Muscle of leg (tissue), 3 donors: ENCODE measurements at regions not wholly inside any gene's neighbourhood (a gene's known extent, or its start where the extent isn't known, plus 50 kb on each side); places are given as distances from the start of the nearest gene placed in this dataset.
A peak's percentile ranks its signal among the peaks of the same experiment; 100 is the strongest.

Experiments
- DNase-seq: peaks from one replicate; pipeline ENCODE4 v3.0.0; 2013
- H3K27ac ChIP-seq: one replicate; pipeline ENCODE4 v1.5.1; 2013; ENCODE audit warnings: mild to moderate bottlenecking, low read length, control low read depth
- H3K27me3 ChIP-seq: one replicate; pipeline ENCODE4 v1.6.1; 2013; ENCODE audit warnings: low read length; ENCODE audit not compliant: control insufficient read depth, insufficient read depth
- H3K36me3 ChIP-seq: one replicate; pipeline ENCODE4 v1.6.1; 2013; ENCODE audit warnings: low read length; ENCODE audit not compliant: control insufficient read depth, insufficient read depth
- H3K4me1 ChIP-seq: one replicate; pipeline ENCODE4 v1.6.1; 2013; ENCODE audit warnings: low read length; ENCODE audit not compliant: control insufficient read depth, insufficient read depth
- H3K4me3 ChIP-seq: one replicate; pipeline ENCODE4 v1.5.1; 2013; ENCODE audit warnings: low read length, control low read depth
- H3K9me3 ChIP-seq: replicated peaks from 2 replicates; pipeline ENCODE4 v1.6.1; 2013; ENCODE audit warnings: low read depth, low read length; ENCODE audit not compliant: control insufficient read depth
- WGBS: methylation state at CpG from one replicate; pipeline ENCODE4 v1.1.5; 2013; ENCODE audit warnings: missing lambda C conversion rate; ENCODE audit not compliant: insufficient coverage; 5-methylcytosine and 5-hydroxymethylcytosine counted together

DNA sequence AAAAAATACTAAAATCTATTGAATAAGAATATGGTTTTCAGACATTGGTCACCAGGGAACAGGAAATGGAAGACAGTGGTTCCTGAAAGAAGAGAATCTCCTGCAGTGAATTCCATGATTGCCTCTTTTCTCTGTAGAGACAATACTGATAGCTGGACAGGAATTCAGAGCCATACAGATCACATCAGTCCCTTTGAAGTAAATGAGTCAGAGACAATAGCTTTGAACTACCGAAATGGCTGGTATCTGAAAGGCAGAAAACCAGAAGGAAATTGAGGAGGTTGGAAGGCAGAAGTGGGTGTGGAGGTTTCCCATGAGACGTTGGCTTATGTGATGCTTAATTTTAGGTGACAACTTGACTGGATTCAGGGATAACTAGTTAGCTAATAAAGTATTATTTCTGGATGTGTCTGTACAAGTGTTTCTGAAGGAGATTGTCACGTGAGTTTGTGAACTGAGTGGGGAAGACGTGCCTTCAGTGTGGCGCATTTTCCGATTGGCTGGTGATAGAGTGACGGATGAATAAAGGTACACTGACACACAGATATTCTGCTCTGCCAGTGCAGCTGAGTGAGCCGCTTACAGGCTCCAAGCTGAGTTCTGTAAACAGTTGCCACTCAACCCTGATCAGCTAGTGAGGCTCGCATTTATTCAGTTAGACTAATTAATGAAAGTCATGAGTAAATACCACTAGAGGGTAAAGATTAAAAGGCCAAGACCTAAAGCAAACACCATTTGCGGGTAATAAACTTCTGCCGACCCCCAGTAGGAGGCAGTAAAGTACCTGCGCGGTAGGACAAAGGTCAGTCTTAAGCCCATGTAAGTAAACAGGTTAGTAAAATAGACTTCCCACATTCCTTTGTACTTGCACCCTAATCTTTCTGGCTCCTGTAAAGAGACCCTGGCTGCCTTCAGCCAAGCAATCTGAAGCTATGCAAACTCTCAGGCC is 1298.6 kb downstream of the SI start:
- WGBS, result 82% methylated on average over 9 of the region's 13 CpGs
- no peak overlapping the region for H3K4me3 ChIP-seq
- no peaks in the 10 kb centered on the region for H3K36me3 ChIP-seq
- no peak overlapping the region for H3K27ac ChIP-seq
- no peak for DNase-seq
- H3K4me1 ChIP-seq, result no peaks in the 10 kb centered on the region
- H3K9me3 ChIP-seq, result no peaks in the 10 kb centered on the region
- no peaks in the 10 kb centered on the region for H3K27me3 ChIP-seq

- peaks cover 4% of the 10 kb centered on the region for H3K9me3 ChIP-seq
- no peaks in the 10 kb centered on the region for H3K4me1 ChIP-seq
- H3K4me3 ChIP-seq, result no peak overlapping the region
- no peaks in the 10 kb centered on the region for H3K36me3 ChIP-seq
- H3K27ac ChIP-seq, result no peak overlapping the region
- no peaks in the 10 kb centered on the region for H3K27me3 ChIP-seq
- DNase-seq, result no peak
These were observed 1301.6 kb downstream of the SI start for GRCh38 chr3:163776743-163777142.

GRCh38 chr3:163773136-163773535 is 1305.2 kb downstream of the SI start:
- Histone ChIP-seq H3K4me1 (no peaks in the 10 kb centered on the region), H3K36me3 (no peaks in the 10 kb centered on the region), H3K4me3 (no peak overlapping the region), H3K27me3 (no peaks in the 10 kb centered on the region), H3K27ac (no peak overlapping the region), H3K9me3 (peaks cover 4% of the 10 kb centered on the region)
- no peak for DNase-seq

- Histone ChIP-seq H3K36me3 (no peaks in the 10 kb centered on the region), H3K4me1 (no peaks in the 10 kb centered on the region), H3K27me3 (no peaks in the 10 kb centered on the region), H3K4me3 (no peak overlapping the region), H3K27ac (no peak overlapping the region), H3K9me3 (peaks cover 2% of the 10 kb centered on the region)
- no peak for DNase-seq
These were observed 1310.2 kb downstream of the SI start for GRCh38 chr3:163768048-163768447.

GRCh38 chr3:163766112-163766511 is 1312.2 kb downstream of the SI start:
- H3K9me3 ChIP-seq, result no peaks in the 10 kb centered on the region
- H3K4me3 ChIP-seq, result no peak overlapping the region
- H3K36me3 ChIP-seq, result no peaks in the 10 kb centered on the region
- DNase-seq, result peak; percentile 42
- H3K4me1 ChIP-seq, result no peaks in the 10 kb centered on the region
- no peaks in the 10 kb centered on the region for H3K27me3 ChIP-seq
- H3K27ac ChIP-seq, result no peak overlapping the region

GRCh38 chr3:163753033-163753432 is 1325.3 kb downstream of the SI start:
- no peak for DNase-seq
- 85% methylated on average over 1 of the region's 1 CpG for WGBS
- Histone ChIP-seq H3K27ac (no peak overlapping the region), H3K9me3 (peaks cover 9% of the 10 kb centered on the region), H3K27me3 (no peaks in the 10 kb centered on the region), H3K4me3 (no peak overlapping the region), H3K4me1 (no peaks in the 10 kb centered on the region), H3K36me3 (no peaks in the 10 kb centered on the region)

DNA sequence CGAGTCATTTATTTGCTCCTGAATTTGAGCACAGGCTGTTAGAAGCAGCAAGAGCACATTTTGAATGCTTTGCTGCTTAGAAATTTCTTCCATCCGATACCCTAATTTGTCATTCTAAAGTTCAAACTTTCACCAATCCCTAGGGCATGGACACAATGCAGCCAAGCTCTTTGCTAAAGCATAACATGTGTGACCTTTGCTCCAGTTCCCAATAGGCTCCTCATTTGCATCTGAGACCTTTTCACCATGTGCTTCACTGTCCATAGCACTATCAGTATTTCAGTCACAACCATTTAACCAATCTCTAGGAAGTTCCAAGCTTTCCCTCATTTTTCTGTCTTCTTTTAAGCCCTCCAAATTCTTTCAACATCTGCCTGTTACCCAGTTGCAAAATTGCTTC is 1333.1 kb downstream of the SI start:
- H3K27me3 ChIP-seq, result no peaks in the 10 kb centered on the region
- 34% methylated on average over 2 of the region's 2 CpGs for WGBS
- no peak overlapping the region for H3K27ac ChIP-seq
- H3K4me1 ChIP-seq, result no peaks in the 10 kb centered on the region
- DNase-seq, result no peak
- peaks cover 5% of the 10 kb centered on the region for H3K9me3 ChIP-seq
- no peaks in the 10 kb centered on the region for H3K36me3 ChIP-seq
- H3K4me3 ChIP-seq, result no peak overlapping the region

GRCh38 chr3:163735394-163735793 is 1342.9 kb downstream of the SI start:
- no CpG with 5 or more reads among the region's 1 CpG for WGBS
- Histone ChIP-seq H3K4me3 (no peak overlapping the region), H3K4me1 (no peaks in the 10 kb centered on the region), H3K27me3 (no peaks in the 10 kb centered on the region), H3K27ac (no peak overlapping the region), H3K9me3 (peaks cover 3% of the 10 kb centered on the region), H3K36me3 (no peaks in the 10 kb centered on the region)
- no peak for DNase-seq

DNA sequence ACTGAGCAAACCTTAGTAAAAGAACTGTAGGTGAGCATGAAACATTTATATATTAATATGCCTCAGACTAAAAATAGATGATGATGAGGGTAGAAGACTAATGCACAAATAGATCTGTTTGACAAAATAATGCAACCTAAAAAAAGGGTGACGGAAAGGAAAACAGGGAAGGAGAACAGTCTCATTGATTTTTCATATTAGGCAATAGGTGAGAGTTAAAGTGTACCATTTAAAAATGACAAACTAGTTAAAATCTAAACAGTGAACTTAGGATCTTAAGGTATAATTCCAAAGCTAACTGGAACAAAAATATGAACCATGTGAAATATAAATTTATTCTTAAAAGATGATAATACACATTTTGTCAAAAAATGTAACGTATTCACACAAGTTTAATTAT is 1347.6 kb downstream of the SI start:
- H3K27ac ChIP-seq, result no peak overlapping the region
- H3K36me3 ChIP-seq, result no peaks in the 10 kb centered on the region
- no peak overlapping the region for H3K4me3 ChIP-seq
- no peaks in the 10 kb centered on the region for H3K9me3 ChIP-seq
- no peaks in the 10 kb centered on the region for H3K4me1 ChIP-seq
- H3K27me3 ChIP-seq, result no peaks in the 10 kb centered on the region
- no peak for DNase-seq
- WGBS, result no CpG with 5 or more reads among the region's 2 CpGs

DNA sequence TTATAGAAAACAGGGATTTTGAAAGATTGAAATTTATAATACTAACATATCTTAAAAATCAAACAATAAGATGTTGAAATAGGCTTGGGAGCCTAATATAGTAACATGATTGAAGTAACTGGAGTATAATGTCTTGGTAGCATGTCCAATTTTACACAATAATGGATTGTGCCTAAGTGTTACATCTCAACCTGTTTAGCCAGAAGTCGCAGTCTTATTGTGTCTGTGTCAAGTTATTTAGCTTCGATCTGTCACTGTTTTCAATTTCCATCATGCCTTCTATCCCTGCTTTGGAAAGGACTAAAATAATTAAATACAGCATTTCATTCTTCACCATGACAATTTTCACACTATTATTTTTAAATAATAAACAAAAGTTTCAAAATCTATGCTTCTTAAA is 1352.2 kb downstream of the SI start:
- WGBS, result no CpG with 5 or more reads among the region's 2 CpGs
- H3K4me3 ChIP-seq, result no peak overlapping the region
- no peaks in the 10 kb centered on the region for H3K4me1 ChIP-seq
- peaks cover 3% of the 10 kb centered on the region for H3K9me3 ChIP-seq
- no peak overlapping the region for H3K27ac ChIP-seq
- no peak for DNase-seq
- no peaks in the 10 kb centered on the region for H3K36me3 ChIP-seq
- no peaks in the 10 kb centered on the region for H3K27me3 ChIP-seq

GRCh38 chr3:163722405-163722804 is 1355.9 kb downstream of the SI start:
- 83% methylated on average over 1 of the region's 2 CpGs for WGBS
- no peak overlapping the region for H3K27ac ChIP-seq

More at GRCh38 chr3:163722405-163722804, 1355.9 kb downstream of the SI start:
- Histone ChIP-seq H3K9me3 (peaks cover 3% of the 10 kb centered on the region), H3K4me1 (no peaks in the 10 kb centered on the region), H3K36me3 (no peaks in the 10 kb centered on the region), H3K4me3 (no peak overlapping the region), H3K27me3 (no peaks in the 10 kb centered on the region)
- no peak for DNase-seq
